Mesendoderm (in vitro differentiated cells): ENCODE measurements at regions not wholly inside any gene's neighbourhood (a gene's known extent, or its start where the extent isn't known, plus 50 kb on each side); places are given as distances from the start of the nearest gene placed in this dataset.

Experiments
- DNase-seq: peaks from one replicate; pipeline ENCODE4 v3.0.0; 2013
- H2AK5ac ChIP-seq: 2 replicates; pipeline ENCODE4 v1.6.1; 2013; ENCODE audit warnings: low read length, inconsistent platforms
- H2BK120ac ChIP-seq: 2 replicates; pipeline ENCODE4 v1.6.1; 2013; ENCODE audit warnings: low read depth, mild to moderate bottlenecking, low read length, moderate library complexity, mixed read lengths
- H2BK15ac ChIP-seq: replicated peaks from 2 replicates; pipeline ENCODE4 v1.6.1; 2013; ENCODE audit warnings: low read depth, mild to moderate bottlenecking, moderate library complexity
- H2BK5ac ChIP-seq: 2 replicates; pipeline ENCODE4 v1.6.1; 2013; ENCODE audit warnings: low read length, inconsistent platforms
- H3K18ac ChIP-seq: 2 replicates; pipeline ENCODE4 v1.6.1; 2013; ENCODE audit warnings: mild to moderate bottlenecking, low read length, mixed read lengths
- H3K23ac ChIP-seq: one replicate; pipeline ENCODE4 v1.6.1; 2013; ENCODE audit warnings: low read length
- H3K27ac ChIP-seq: 2 replicates; pipeline ENCODE4 v1.5.1; 2013; ENCODE audit warnings: low read depth, mild to moderate bottlenecking, inconsistent platforms, low read length, moderate library complexity
- H3K27me3 ChIP-seq: 2 replicates; pipeline ENCODE4 v1.6.1; 2013; ENCODE audit warnings: low read length, control low read depth, mild to moderate bottlenecking, inconsistent platforms; ENCODE audit not compliant: insufficient read depth, poor library complexity
- H3K36me3 ChIP-seq: 2 replicates; pipeline ENCODE4 v1.6.1; 2013; ENCODE audit warnings: low read length, inconsistent platforms; ENCODE audit not compliant: control insufficient read depth, insufficient read depth
- H3K4ac ChIP-seq: one replicate; pipeline ENCODE4 v1.6.1; 2013; ENCODE audit warnings: low read depth, mild to moderate bottlenecking, low read length, moderate library complexity
- H3K4me1 ChIP-seq: 2 replicates; pipeline ENCODE4 v1.6.1; 2013; ENCODE audit warnings: low read depth, low read length, inconsistent platforms; ENCODE audit not compliant: control insufficient read depth
- H3K4me2 ChIP-seq: 2 replicates; pipeline ENCODE4 v1.6.1; 2013; ENCODE audit warnings: low read length
- H3K4me3 ChIP-seq: 2 replicates; pipeline ENCODE4 v1.5.1; 2013; ENCODE audit warnings: mild to moderate bottlenecking, low read length
- H3K56ac ChIP-seq: one replicate; pipeline ENCODE4 v1.6.1; 2013; ENCODE audit warnings: low read length
- H3K79me1 ChIP-seq: 2 replicates; pipeline ENCODE4 v1.6.1; 2013; ENCODE audit warnings: low read length, inconsistent platforms
- H3K79me2 ChIP-seq: 2 replicates; pipeline ENCODE4 v1.6.1; 2013; ENCODE audit warnings: mild to moderate bottlenecking, low read length; ENCODE audit not compliant: control insufficient read depth, insufficient read depth
- H3K9ac ChIP-seq: 2 replicates; pipeline ENCODE4 v1.6.1; 2013; ENCODE audit warnings: low read length, inconsistent platforms
- H4K5ac ChIP-seq: one replicate; pipeline ENCODE4 v1.6.1; 2013; ENCODE audit warnings: low read length
- H4K8ac ChIP-seq: one replicate; pipeline ENCODE4 v1.6.1; 2013; ENCODE audit warnings: low read depth, mild to moderate bottlenecking, control low read depth, low read length, moderate library complexity
- WGBS: extraction: QIAGEN DNeasy Blood & Tissue Kit; methylation state at CpG from one replicate; pipeline ENCODE4 v1.1.7; 2013; ENCODE audit warnings: low lambda C conversion rate, missing lambda C conversion rate; ENCODE audit not compliant: insufficient coverage; ENCODE audit errors: extremely low coverage; 5-methylcytosine and 5-hydroxymethylcytosine counted together

DNA sequence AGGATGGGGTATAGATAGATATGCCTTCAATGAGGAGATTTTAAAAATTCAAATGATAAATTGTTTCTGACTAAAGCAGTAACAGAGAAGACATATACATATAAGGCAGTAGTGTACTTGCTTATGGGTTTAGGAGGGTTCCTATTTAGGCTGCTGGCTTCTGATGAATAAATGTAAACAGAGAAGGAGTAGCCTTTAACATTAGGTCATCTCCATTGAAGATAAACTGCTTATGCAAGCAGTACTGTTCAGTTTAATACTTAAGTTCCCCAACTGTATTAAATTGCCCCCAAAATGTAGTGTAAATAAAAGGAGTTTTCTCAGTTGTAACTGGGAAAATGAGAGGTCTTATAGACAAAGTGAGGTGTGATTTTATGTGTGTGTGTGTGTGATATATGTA, 217.7 kb upstream of the TMEFF2 start:
- Histone ChIP-seq H4K5ac (no peak overlapping the region), H3K4me3 (no peak overlapping the region), H3K79me1 (no peaks in the 10 kb centered on the region), H3K4me2 (no peak overlapping the region), H3K36me3 (no peaks in the 10 kb centered on the region), H2BK15ac (no peak overlapping the region), H3K56ac (no peak overlapping the region), H2BK5ac (no peak overlapping the region), H3K4ac (no peak overlapping the region), H3K9ac (no peak overlapping the region), H3K27me3 (no peaks in the 10 kb centered on the region), H4K8ac (no peak overlapping the region), H3K79me2 (no peaks in the 10 kb centered on the region), H3K18ac (no peak overlapping the region), H2AK5ac (no peak overlapping the region), H2BK120ac (no peak overlapping the region), H3K27ac (no peak overlapping the region), H3K4me1 (no peaks in the 10 kb centered on the region), H3K23ac (no peak overlapping the region)
- no peak for DNase-seq

DNA sequence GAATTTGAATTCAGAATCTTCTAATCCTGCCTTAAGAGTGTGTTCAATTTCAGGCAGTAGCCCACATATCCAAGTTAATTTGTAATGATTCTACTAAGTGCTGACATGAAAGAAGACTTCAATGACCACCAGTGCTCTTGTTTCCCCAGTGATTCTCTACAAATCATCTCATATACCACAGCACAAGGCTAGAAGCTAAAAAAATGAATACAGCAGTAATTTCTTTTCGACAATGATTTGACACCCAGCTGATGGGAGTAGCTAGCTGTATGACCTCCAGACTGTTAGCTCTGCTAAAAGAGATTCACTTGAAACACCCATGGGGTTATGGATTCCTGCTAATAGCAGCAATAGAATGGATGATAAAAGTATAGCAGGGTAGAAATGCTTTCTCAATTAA, 217.0 kb upstream of the TMEFF2 start:
- no CpG with 5 or more reads among the region's 1 CpG for WGBS
- H3K56ac ChIP-seq = no peak overlapping the region
- no peak overlapping the region for H3K18ac ChIP-seq
- no peak overlapping the region for H2BK15ac ChIP-seq
- no peak overlapping the region for H2AK5ac ChIP-seq
- no peak overlapping the region for H4K8ac ChIP-seq
- H2BK5ac ChIP-seq = no peak overlapping the region
- H3K79me2 ChIP-seq = no peaks in the 10 kb centered on the region
- H3K23ac ChIP-seq = no peak overlapping the region
- H3K79me1 ChIP-seq = no peaks in the 10 kb centered on the region
- H4K5ac ChIP-seq = no peak overlapping the region
- no peak overlapping the region for H2BK120ac ChIP-seq
- DNase-seq = no peak
- H3K4me3 ChIP-seq = no peak overlapping the region
- no peaks in the 10 kb centered on the region for H3K36me3 ChIP-seq
- no peak overlapping the region for H3K4me2 ChIP-seq
- no peak overlapping the region for H3K27ac ChIP-seq
- no peaks in the 10 kb centered on the region for H3K4me1 ChIP-seq
- no peak overlapping the region for H3K9ac ChIP-seq
- H3K4ac ChIP-seq = no peak overlapping the region
- no peaks in the 10 kb centered on the region for H3K27me3 ChIP-seq

DNA sequence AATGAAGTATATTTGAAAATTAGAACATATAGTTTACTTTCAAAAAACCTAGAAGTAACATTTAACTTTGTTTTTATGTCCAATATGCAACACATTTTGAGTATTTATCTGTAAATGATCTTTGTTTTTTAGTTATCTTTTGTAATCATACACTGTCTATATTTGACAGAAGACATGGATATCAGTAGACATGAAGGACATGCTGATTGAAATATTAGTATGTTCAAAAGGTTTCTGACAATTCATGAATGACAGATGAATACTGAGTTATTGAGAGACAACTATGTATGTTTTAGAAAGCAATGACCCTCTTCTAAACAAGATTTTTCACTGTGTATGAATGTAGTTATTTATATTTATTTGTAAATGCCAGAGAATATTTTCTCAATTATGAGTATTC, 215.6 kb upstream of the TMEFF2 start:
- H3K23ac ChIP-seq = no peak overlapping the region
- H2BK5ac ChIP-seq = no peak overlapping the region
- H2BK120ac ChIP-seq = no peak overlapping the region
- no peaks in the 10 kb centered on the region for H3K79me1 ChIP-seq
- no peak overlapping the region for H3K4ac ChIP-seq
- no peak overlapping the region for H3K4me3 ChIP-seq
- H4K8ac ChIP-seq = no peak overlapping the region
- no peak overlapping the region for H3K56ac ChIP-seq
- no peak overlapping the region for H3K27ac ChIP-seq
- no peaks in the 10 kb centered on the region for H3K4me1 ChIP-seq
- H3K9ac ChIP-seq = no peak overlapping the region
- no peaks in the 10 kb centered on the region for H3K27me3 ChIP-seq
- no peak overlapping the region for H3K18ac ChIP-seq
- no peak overlapping the region for H2BK15ac ChIP-seq
- no peak overlapping the region for H2AK5ac ChIP-seq
- H4K5ac ChIP-seq = no peak overlapping the region
- no peaks in the 10 kb centered on the region for H3K36me3 ChIP-seq
- no peak for DNase-seq
- H3K4me2 ChIP-seq = no peak overlapping the region
- no peaks in the 10 kb centered on the region for H3K79me2 ChIP-seq

DNA sequence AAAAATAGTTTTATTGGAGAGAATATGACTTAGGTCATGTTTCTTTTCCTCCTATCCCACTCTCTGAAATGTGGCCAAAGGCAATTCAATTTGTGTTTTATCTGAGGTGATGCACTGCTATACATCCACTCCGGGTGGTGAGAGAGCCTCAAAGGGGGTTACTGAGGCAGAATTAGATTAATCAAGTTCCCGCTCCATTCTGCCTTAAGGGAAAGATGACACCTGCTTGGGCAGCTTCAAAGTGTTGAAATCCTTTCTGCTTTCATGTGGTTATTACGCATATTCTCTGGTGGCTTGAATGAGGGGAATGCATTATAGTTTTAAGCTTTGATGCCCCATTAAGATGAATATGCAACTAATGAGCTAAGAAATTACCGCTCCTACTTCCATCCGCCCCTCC, 213.0 kb upstream of the TMEFF2 start:
- H3K18ac ChIP-seq = no peak overlapping the region
- H3K4me2 ChIP-seq = no peak overlapping the region
- H2BK120ac ChIP-seq = no peak overlapping the region
- H4K8ac ChIP-seq = no peak overlapping the region
- H4K5ac ChIP-seq = no peak overlapping the region
- H3K27ac ChIP-seq = no peak overlapping the region
- H2BK15ac ChIP-seq = no peak overlapping the region
- no peak overlapping the region for H3K23ac ChIP-seq
- H3K4me1 ChIP-seq = no peaks in the 10 kb centered on the region
- H3K36me3 ChIP-seq = no peaks in the 10 kb centered on the region
- H3K4ac ChIP-seq = no peak overlapping the region
- H3K56ac ChIP-seq = no peak overlapping the region
- H2BK5ac ChIP-seq = no peak overlapping the region
- DNase-seq = no peak
- no peak overlapping the region for H3K9ac ChIP-seq
- H3K79me1 ChIP-seq = no peaks in the 10 kb centered on the region
- no peaks in the 10 kb centered on the region for H3K27me3 ChIP-seq
- no peak overlapping the region for H2AK5ac ChIP-seq
- no peak overlapping the region for H3K4me3 ChIP-seq
- no CpG with 5 or more reads among the region's 5 CpGs for WGBS
- no peaks in the 10 kb centered on the region for H3K79me2 ChIP-seq

DNA sequence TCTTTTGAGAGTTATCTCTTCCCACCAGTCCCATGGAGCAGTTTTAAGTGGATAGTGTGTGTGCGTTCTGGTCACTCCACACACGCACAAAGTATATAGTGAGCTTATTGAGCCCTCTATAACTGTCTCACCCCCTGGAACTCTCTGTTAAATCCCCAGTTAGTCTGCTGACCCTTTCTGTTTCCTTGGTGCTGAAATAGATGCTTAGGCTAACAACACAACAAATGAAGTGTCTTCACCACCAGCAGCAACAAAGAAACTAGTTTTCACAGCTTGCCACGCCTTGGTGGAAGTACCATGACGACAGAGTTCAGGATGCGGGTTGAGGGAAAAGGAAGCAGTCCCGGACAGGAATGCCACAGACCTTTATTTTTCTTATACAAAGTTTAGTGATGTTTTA, 203.5 kb upstream of the TMEFF2 start:
- Histone ChIP-seq H2BK15ac (no peak overlapping the region), H3K9ac (no peak overlapping the region), H2AK5ac (no peak overlapping the region), H3K79me1 (no peaks in the 10 kb centered on the region), H3K4ac (no peak overlapping the region), H4K8ac (no peak overlapping the region), H3K27me3 (no peaks in the 10 kb centered on the region), H3K4me1 (no peaks in the 10 kb centered on the region), H3K23ac (no peak overlapping the region), H3K79me2 (no peaks in the 10 kb centered on the region), H3K4me2 (no peak overlapping the region), H4K5ac (no peak overlapping the region), H3K18ac (no peak overlapping the region), H3K36me3 (no peaks in the 10 kb centered on the region), H3K56ac (no peak overlapping the region), H2BK120ac (no peak overlapping the region), H2BK5ac (no peak overlapping the region), H3K27ac (no peak overlapping the region), H3K4me3 (no peak overlapping the region)
- WGBS = no CpG with 5 or more reads among the region's 6 CpGs
- no peak for DNase-seq

DNA sequence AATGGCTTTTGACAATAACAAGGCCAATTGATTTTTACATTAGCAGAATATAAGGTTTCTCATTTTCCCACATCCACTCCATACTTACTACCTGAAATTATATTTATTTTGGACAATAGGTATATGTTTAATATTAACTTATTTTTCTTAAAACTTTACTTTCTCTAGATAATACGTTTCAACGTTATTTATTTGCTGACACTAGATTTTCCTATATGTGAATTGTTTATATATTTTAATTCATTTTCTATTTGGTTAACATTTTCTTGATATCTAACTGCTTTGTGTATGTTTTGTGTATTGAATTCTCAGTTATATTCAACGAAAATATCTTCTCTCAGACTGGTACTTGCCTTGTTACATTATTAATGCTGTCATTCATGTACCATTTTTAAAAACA, 199.9 kb upstream of the TMEFF2 start:
- H3K23ac ChIP-seq = no peak overlapping the region
- 100% methylated on average over 2 of the region's 3 CpGs for WGBS
- H3K36me3 ChIP-seq = no peaks in the 10 kb centered on the region
- no peak overlapping the region for H2BK15ac ChIP-seq
- no peak overlapping the region for H4K8ac ChIP-seq
- H3K4ac ChIP-seq = no peak overlapping the region
- no peak overlapping the region for H4K5ac ChIP-seq
- no peaks in the 10 kb centered on the region for H3K79me2 ChIP-seq
- no peak overlapping the region for H3K56ac ChIP-seq
- H3K9ac ChIP-seq = no peak overlapping the region
- H3K4me3 ChIP-seq = no peak overlapping the region
- no peak overlapping the region for H3K18ac ChIP-seq
- no peaks in the 10 kb centered on the region for H3K27me3 ChIP-seq
- no peak overlapping the region for H2AK5ac ChIP-seq
- DNase-seq = no peak
- no peak overlapping the region for H3K4me2 ChIP-seq
- no peaks in the 10 kb centered on the region for H3K79me1 ChIP-seq
- H2BK5ac ChIP-seq = no peak overlapping the region
- no peak overlapping the region for H2BK120ac ChIP-seq
- no peak overlapping the region for H3K27ac ChIP-seq
- no peaks in the 10 kb centered on the region for H3K4me1 ChIP-seq
